Fibroblast of lung (primary cell): ENCODE measurements at regions not wholly inside any gene's neighbourhood (a gene's known extent, or its start where the extent isn't known, plus 50 kb on each side); places are given as distances from the start of the nearest gene placed in this dataset.

Source experiments
- CTCF ChIP-seq, 2 donors: IDR thresholded peaks in 1 of 2; conservative IDR thresholded peaks in 1 of 2; 1 replicate in 1 of 2; 2 replicates in 1 of 2; pipeline ENCODE4 v1.5.1; 2011 to 2012; ENCODE audit warnings: low read length in 2 of 2, control low read depth in 1 of 2, inconsistent platforms in 1 of 2, low read depth in 1 of 2, mild to moderate bottlenecking in 1 of 2
- EZH2 ChIP-seq: IDR thresholded peaks from 2 replicates; pipeline ENCODE4 v1.5.1; 2012; ENCODE audit warnings: low read length, control low read depth, mild to moderate bottlenecking; ENCODE audit errors: missing control alignments

GRCh38 chr2:118481299-118481698, 366.1 kb downstream of the EN1 start:
- no peak for TF ChIP-seq CTCF (conservative IDR thresholded peaks at IDR 0.05 in 1 of 2, IDR thresholded peaks at IDR 0.05 in 1 of 2; ENCODE audit: low read depth in 1 of 2, low read length in 2 of 2)
- TF ChIP-seq EZH2 = no peak
